OCI-LY1 (cell line): ENCODE measurements at regions not wholly inside any gene's neighbourhood (a gene's known extent, or its start where the extent isn't known, plus 50 kb on each side); places are given as distances from the start of the nearest gene placed in this dataset.

Experiments used
- H2AFZ ChIP-seq: fragments of 200-600 bp; sonication (generic), shearing (Covaris generic); 2 replicates; pipeline ENCODE4 v1.6.0; 2014; ENCODE audit warnings: antibody characterized with exemption, mild to moderate bottlenecking, low read length
- H3F3A ChIP-seq: fragments of 200-600 bp; sonication (generic), shearing (Covaris generic); 2 replicates; pipeline ENCODE4 v1.6.0; 2014; ENCODE audit warnings: mild to moderate bottlenecking, antibody characterized with exemption, low read length, moderate library complexity; ENCODE audit not compliant: insufficient read depth
- H3K27ac ChIP-seq: fragments of 200-600 bp; sonication (generic); 2 replicates; pipeline ENCODE4 v1.5.1; 2014; ENCODE audit warnings: low read length, mixed run types, mild to moderate bottlenecking, low read depth; ENCODE audit not compliant: poor library complexity, severe bottlenecking
- H3K27me3 ChIP-seq: fragments of 200-600 bp; sonication (generic); 2 replicates; pipeline ENCODE4 v1.6.0; 2014; ENCODE audit warnings: antibody characterized with exemption, mild to moderate bottlenecking, low read length, moderate library complexity; ENCODE audit not compliant: insufficient read depth
- H3K36me3 ChIP-seq: fragments of 200-600 bp; sonication (generic); 2 replicates; pipeline ENCODE4 v1.6.1; 2014; ENCODE audit warnings: mild to moderate bottlenecking, antibody characterized with exemption, low read length, moderate library complexity, mixed read lengths; ENCODE audit not compliant: insufficient read depth
- H3K4me1 ChIP-seq: fragments of 200-600 bp; sonication (generic); 2 replicates; pipeline ENCODE4 v1.5.1; 2014; ENCODE audit warnings: mild to moderate bottlenecking, low read length, moderate library complexity; ENCODE audit not compliant: insufficient read depth, severe bottlenecking
- H3K4me2 ChIP-seq: fragments of 200-600 bp; sonication (generic), shearing (Covaris generic); 2 replicates; pipeline ENCODE4 v1.6.1; 2014; ENCODE audit warnings: low read length
- H3K4me3 ChIP-seq: fragments of 200-600 bp; sonication (generic); 2 replicates; pipeline ENCODE4 v1.5.1; 2014; ENCODE audit warnings: low read length, low read depth, mild to moderate bottlenecking, mixed read lengths; ENCODE audit not compliant: poor library complexity, severe bottlenecking
- H3K79me2 ChIP-seq: fragments of 200-600 bp; shearing (Covaris generic); 2 replicates; pipeline ENCODE4 v1.6.1; 2016; ENCODE audit warnings: mixed run types, low read length, mixed read lengths; ENCODE audit not compliant: insufficient read depth
- H3K9ac ChIP-seq: fragments of 200-600 bp; sonication (generic), shearing (Covaris generic); 2 replicates; pipeline ENCODE4 v1.6.1; 2014; ENCODE audit warnings: mild to moderate bottlenecking, low read length, mixed read lengths
- H3K9me2 ChIP-seq: fragments of 200-600 bp; sonication (generic), shearing (Covaris generic); 2 replicates; pipeline ENCODE4 v1.6.1; 2014; ENCODE audit warnings: low read depth, mild to moderate bottlenecking, low read length, mixed read lengths
- H3K9me3 ChIP-seq: fragments of 200-600 bp; shearing (Covaris generic); 2 replicates; pipeline ENCODE4 v1.6.1; 2014; ENCODE audit warnings: low read length, mixed read lengths
- H4K20me1 ChIP-seq: fragments of 200-600 bp; sonication (generic), shearing (Covaris generic); 2 replicates; pipeline ENCODE4 v1.6.0; 2016; ENCODE audit warnings: mild to moderate bottlenecking, low read length; ENCODE audit not compliant: insufficient read depth
- CTCF ChIP-seq: fragments of 200-600 bp; sonication (generic), shearing (Covaris generic); IDR thresholded peaks from 2 replicates; pipeline ENCODE4 v1.5.1; 2017; ENCODE audit warnings: mild to moderate bottlenecking, antibody characterized with exemption, low read length, moderate library complexity, mixed read lengths
- EZH2 ChIP-seq: fragments of 200-600 bp; sonication (generic), shearing (Covaris generic); IDR thresholded peaks from 2 replicates; pipeline ENCODE4 v1.8.0; 2017; ENCODE audit warnings: borderline replicate concordance, mixed run types, mild to moderate bottlenecking, antibody characterized with exemption, low read length, moderate library complexity, mixed read lengths

- peaks cover 9% of the 10 kb centered on the region; the same call in 1 of the 2 replicates for H3F3A ChIP-seq
- TF ChIP-seq CTCF = no peak
- no peak overlapping the region for H3K4me2 ChIP-seq
These were observed 185.8 kb upstream of the BCL6 start for GRCh38 chr3:187931101-187931500.

GRCh38 chr3:187931770-187932278, 186.6 kb upstream of the BCL6 start:
- Histone ChIP-seq H3K9ac (peak overlapping the region; percentile 61), H3K36me3 (peaks cover 6% of the 10 kb centered on the region; the same call in 1 of the 2 replicates), H3K4me1 (peaks cover 99% of the 10 kb centered on the region), H3K9me3 (no peaks in the 10 kb centered on the region), H2AFZ (no peak overlapping the region), H4K20me1 (no peaks in the 10 kb centered on the region), H3K9me2 (no peaks in the 10 kb centered on the region), H3K4me2 (peak overlapping the region; percentile 68), H3K79me2 (no peaks in the 10 kb centered on the region), H3K27ac (peak overlapping the region; percentile 97), H3F3A (peaks cover 9% of the 10 kb centered on the region; the same call in 1 of the 2 replicates), H3K4me3 (peak overlapping the region; percentile 43), H3K27me3 (no peaks in the 10 kb centered on the region)
- TF ChIP-seq CTCF (no peak), EZH2 (no peak)

More at GRCh38 chr3:187931101-187931500, 185.8 kb upstream of the BCL6 start:
- H3K27ac ChIP-seq = peak overlapping the region; percentile 97
- no peak overlapping the region for H3K4me3 ChIP-seq
- H3K79me2 ChIP-seq = no peaks in the 10 kb centered on the region
- no peaks in the 10 kb centered on the region for H3K27me3 ChIP-seq
- peak overlapping the region; percentile 61; the same call in 1 of the 2 replicates for H3K9ac ChIP-seq
- H3K4me1 ChIP-seq = peaks cover 99% of the 10 kb centered on the region
- no peak overlapping the region for H2AFZ ChIP-seq
- peaks cover 6% of the 10 kb centered on the region; the same call in 1 of the 2 replicates for H3K36me3 ChIP-seq
- H4K20me1 ChIP-seq = no peaks in the 10 kb centered on the region
- no peaks in the 10 kb centered on the region for H3K9me2 ChIP-seq
- H3K9me3 ChIP-seq = no peaks in the 10 kb centered on the region

GRCh38 chr3:187932530-187932929, 187.3 kb upstream of the BCL6 start:
- Histone ChIP-seq H4K20me1 (no peaks in the 10 kb centered on the region), H3K27ac (peak overlapping the region; percentile 97), H3K4me1 (peaks cover 99% of the 10 kb centered on the region), H3K4me3 (peak overlapping the region; percentile 43), H3K9me2 (no peaks in the 10 kb centered on the region), H3K79me2 (no peaks in the 10 kb centered on the region), H3K27me3 (no peaks in the 10 kb centered on the region), H3K36me3 (peaks cover 6% of the 10 kb centered on the region; the same call in 1 of the 2 replicates), H3K9me3 (no peaks in the 10 kb centered on the region), H3F3A (peaks cover 9% of the 10 kb centered on the region; the same call in 1 of the 2 replicates), H3K4me2 (peak overlapping the region; percentile 68), H2AFZ (no peak overlapping the region), H3K9ac (peak overlapping the region; percentile 61)
- TF ChIP-seq EZH2 = no peak
- TF ChIP-seq CTCF = no peak
